Glomerular visceral epithelial cell (primary cell): ENCODE measurements at regions not wholly inside any gene's neighbourhood (a gene's known extent, or its start where the extent isn't known, plus 50 kb on each side); places are given as distances from the start of the nearest gene placed in this dataset.

Source experiments
- DNase-seq: peaks from one replicate; pipeline ENCODE4 v3.0.0-alpha.2; 2016; ENCODE audit errors: extremely low spot score

GRCh38 chr1:198472997-198473396, 67.5 kb downstream of the ATP6V1G3 start:
- DNase-seq = no peak

GRCh38 chr1:198472119-198472518, 68.4 kb downstream of the ATP6V1G3 start:
- DNase-seq = no peak

GRCh38 chr1:198467907-198468306, 72.6 kb downstream of the ATP6V1G3 start:
- DNase-seq = no peak

GRCh38 chr1:198467342-198467741, 73.1 kb downstream of the ATP6V1G3 start:
- no peak for DNase-seq

- peak; percentile 50 for DNase-seq
Observed at GRCh38 chr1:198465201-198466144, 75.0 kb downstream of the ATP6V1G3 start.

- DNase-seq = no peak
Observed at GRCh38 chr1:198463709-198464108, 76.8 kb downstream of the ATP6V1G3 start.

- DNase-seq = no peak
Observed at GRCh38 chr1:198462365-198463019, 78.0 kb downstream of the ATP6V1G3 start.

GRCh38 chr1:198455966-198456365, 84.5 kb downstream of the ATP6V1G3 start:
- no peak for DNase-seq

- no peak for DNase-seq
Observed at GRCh38 chr1:198449727-198450433, 90.6 kb downstream of the ATP6V1G3 start.

- no peak for DNase-seq
Observed at GRCh38 chr1:198449261-198449660, 91.2 kb downstream of the ATP6V1G3 start.

GRCh38 chr1:198447468-198447867, 93.0 kb downstream of the ATP6V1G3 start:
- no peak for DNase-seq

- DNase-seq = no peak
Observed at GRCh38 chr1:198445872-198446271, 94.6 kb downstream of the ATP6V1G3 start.

GRCh38 chr1:198444792-198445191, 95.7 kb downstream of the ATP6V1G3 start:
- no peak for DNase-seq

- peak; percentile 64 for DNase-seq
Observed at GRCh38 chr1:198443365-198444233, 96.9 kb downstream of the ATP6V1G3 start.

GRCh38 chr1:198440842-198441241, 99.6 kb downstream of the ATP6V1G3 start:
- DNase-seq = no peak

GRCh38 chr1:198437332-198437731, 103.1 kb downstream of the ATP6V1G3 start:
- DNase-seq = no peak

GRCh38 chr1:198436276-198436675, 104.2 kb downstream of the ATP6V1G3 start:
- no peak for DNase-seq

- no peak for DNase-seq
Observed at GRCh38 chr1:198435056-198435455, 105.4 kb downstream of the ATP6V1G3 start.

GRCh38 chr1:198424441-198424840, 116.0 kb downstream of the ATP6V1G3 start:
- no peak for DNase-seq

- DNase-seq = no peak
Observed at GRCh38 chr1:198423673-198424072, 116.8 kb downstream of the ATP6V1G3 start.

- no peak for DNase-seq
Observed at GRCh38 chr1:198417039-198417438, 123.4 kb downstream of the ATP6V1G3 start.
